Endothelial cell of umbilical vein (primary cell): ENCODE measurements at regions not wholly inside any gene's neighbourhood (a gene's known extent, or its start where the extent isn't known, plus 50 kb on each side); places are given as distances from the start of the nearest gene placed in this dataset.

Experiments
- BruUV-seq: library from RNA; stranded (reverse); fragments of 400-500 nt; replicated peaks from 2 replicates; lab custom pipeline; 2021; lab: Mats Ljungman, UMichigan
- CTCF ChIA-PET: fragments of 300-600, 350-600 bp; sonication (Branson Sonifier 250); formaldehyde crosslinking; loops from one replicate; lab custom pipeline; 2021; ENCODE audit warnings: antibody characterized with exemption, inconsistent platforms; lab: Charles Lee
- POLR2A ChIA-PET: fragments of 300-600, 350-600 bp; sonication (Branson Sonifier 250); formaldehyde crosslinking; loops from one replicate; lab custom pipeline; 2021; ENCODE audit warnings: antibody characterized with exemption, inconsistent platforms; lab: Charles Lee
- DNase-seq: peaks from one replicate; pipeline ENCODE4 v3.0.0-alpha.2; 2011; ENCODE audit warnings: low read depth, low spot score
- FAIRE-seq: peaks from 2 replicates; lab custom pipeline; 2011; peaks lifted over from hg19 to GRCh38; lab: Jason Lieb, UNC
- H2AFZ ChIP-seq: 2 replicates; pipeline ENCODE4 v1.6.0; 2012; ENCODE audit warnings: low read depth, low read length, control low read depth, inconsistent platforms
- H3K27ac ChIP-seq: 2 replicates; pipeline ENCODE4 v1.5.1; 2011; ENCODE audit warnings: low read depth, mild to moderate bottlenecking, control low read depth, low read length, moderate library complexity; ENCODE audit not compliant: insufficient read depth
- H3K27me3 ChIP-seq, 2 experiments: 2 replicates each; pipeline versions ENCODE4 v1.6.0 to v1.6.1; 2011; ENCODE audit warnings: low read length in 2 of 2, mixed read lengths in 1 of 2; ENCODE audit not compliant: control insufficient read depth in 2 of 2, insufficient read depth in 2 of 2
- H3K36me3 ChIP-seq, 2 experiments: 2 replicates in 1 of 2; 3 replicates in 1 of 2; pipeline ENCODE4 v1.5.1; 2011; ENCODE audit warnings: low read length in 2 of 2, mild to moderate bottlenecking in 1 of 2, moderate library complexity in 1 of 2; ENCODE audit not compliant: control insufficient read depth in 2 of 2, insufficient read depth in 2 of 2; ENCODE audit errors: extremely low read depth in 1 of 2
- H3K4me1 ChIP-seq: 3 replicates; pipeline ENCODE4 v1.5.1; 2011; ENCODE audit warnings: mild to moderate bottlenecking, low read length; ENCODE audit not compliant: control insufficient read depth, insufficient read depth; ENCODE audit errors: extremely low read depth
- H3K4me2 ChIP-seq: 2 replicates; pipeline ENCODE4 v1.6.1; 2011; ENCODE audit warnings: low read length, control low read depth, mixed read lengths; ENCODE audit not compliant: insufficient read depth
- H3K4me3 ChIP-seq, 3 experiments: fragments of 200-600 bp in 1 of 3; sonication (generic), shearing (Covaris generic) in 1 of 3; replicated peaks in 1 of 3; 2 replicates each; pipeline ENCODE4 v1.5.1; 2011 to 2016; ENCODE audit warnings: control low read depth in 3 of 3, low read length in 3 of 3, mild to moderate bottlenecking in 2 of 3, inconsistent platforms in 1 of 3, low read depth in 1 of 3, moderate library complexity in 1 of 3; ENCODE audit not compliant: insufficient read depth in 1 of 3
- H3K79me2 ChIP-seq: 2 replicates; pipeline ENCODE4 v1.6.0; 2012; ENCODE audit warnings: low read length, inconsistent platforms; ENCODE audit not compliant: control insufficient read depth, insufficient read depth
- H3K9ac ChIP-seq: replicated peaks from 2 replicates; pipeline ENCODE3; 2011; ENCODE audit warnings: low read length, control low read depth; ENCODE audit not compliant: insufficient read depth; ENCODE audit errors: extremely low read depth
- H3K9me1 ChIP-seq: replicated peaks from 3 replicates; pipeline ENCODE4 v1.6.0; 2011; ENCODE audit warnings: mild to moderate bottlenecking, low read length; ENCODE audit not compliant: control insufficient read depth, insufficient read depth; ENCODE audit errors: extremely low read depth
- H3K9me3 ChIP-seq: replicated peaks from 2 replicates; pipeline ENCODE4 v1.5.1; 2012; ENCODE audit warnings: low read length, inconsistent platforms; ENCODE audit not compliant: control insufficient read depth, insufficient read depth
- H4K20me1 ChIP-seq: replicated peaks from 2 replicates; pipeline ENCODE3; 2011; ENCODE audit warnings: mild to moderate bottlenecking, low read length; ENCODE audit not compliant: control insufficient read depth, insufficient read depth; ENCODE audit errors: extremely low read depth
- CTCF ChIP-seq, 2 donors: IDR thresholded peaks; 1 replicate in 1 of 2; 2 replicates in 1 of 2; pipeline ENCODE4 v1.5.1; 2011; ENCODE audit warnings: low read length in 2 of 2, mild to moderate bottlenecking in 2 of 2, moderate library complexity in 2 of 2, control low read depth in 1 of 2, inconsistent platforms in 1 of 2, low read depth in 1 of 2; ENCODE audit not compliant: insufficient read depth in 1 of 2; ENCODE audit errors: extremely low read depth in 1 of 2
- EZH2 ChIP-seq: IDR thresholded peaks from 2 replicates; pipeline ENCODE4 v1.6.1; 2012; ENCODE audit warnings: borderline replicate concordance, low read depth, mild to moderate bottlenecking, moderate library complexity, low read length, inconsistent platforms; ENCODE audit not compliant: severe bottlenecking
- FOS ChIP-seq: IDR thresholded peaks from 2 replicates; pipeline ENCODE4 v1.6.1; 2011; ENCODE audit warnings: mild to moderate bottlenecking, low read length, moderate library complexity, borderline replicate concordance; ENCODE audit not compliant: insufficient read depth
- GATA2 ChIP-seq: IDR thresholded peaks from 2 replicates; pipeline ENCODE4 v1.7.0; 2011; ENCODE audit warnings: low read depth, mild to moderate bottlenecking, moderate library complexity, mixed read lengths, low read length; ENCODE audit not compliant: insufficient read length, insufficient read depth
- JUN ChIP-seq: IDR thresholded peaks from 2 replicates; pipeline ENCODE4 v1.6.1; 2011; ENCODE audit warnings: borderline replicate concordance, low read depth; ENCODE audit not compliant: insufficient read length, insufficient read depth
- MAX ChIP-seq: IDR thresholded peaks from 2 replicates; pipeline ENCODE4 v1.6.1; 2011; ENCODE audit not compliant: insufficient read depth, insufficient read length
- MYC ChIP-seq: IDR thresholded peaks from one replicate; pipeline ENCODE4 v1.6.1; 2011; ENCODE audit warnings: mild to moderate bottlenecking, low read depth, low read length
- POLR2A ChIP-seq: IDR thresholded peaks from 2 replicates; pipeline ENCODE4 v1.6.1; 2012; ENCODE audit warnings: low read depth, mild to moderate bottlenecking, control low read depth, low read length
- POLR2AphosphoS5 ChIP-seq: IDR thresholded peaks from 2 replicates; pipeline ENCODE4 v1.6.1; 2012; ENCODE audit warnings: low read depth, mild to moderate bottlenecking, control low read depth, low read length, moderate library complexity; ENCODE audit not compliant: insufficient read depth
- dilution Hi-C: fragments of 300-500 bp; cut with MboI; formaldehyde crosslinking; loops from one replicate; pipeline ENCODE4 v1.15.0; 2019; ENCODE audit warnings: low sequenced_read_pairs; ENCODE audit not compliant: extremely low pct_ligation_motif_present
- intact Hi-C: fragments of 100-400 bp; cut with micrococcal nuclease; formaldehyde crosslinking; loops from one replicate; pipeline ENCODE4 v1.10.0; 2022

GRCh38 chr13:86080340-86080995, 281.2 kb upstream of the SLITRK6 start:
- no peak for DNase-seq
- Histone ChIP-seq H2AFZ (no peak overlapping the region), H3K4me3 (no peak overlapping the region), H3K79me2 (no peaks in the 10 kb centered on the region), H4K20me1 (no peaks in the 10 kb centered on the region), H3K9me1 (no peaks in the 10 kb centered on the region), H3K36me3 (no peaks in the 10 kb centered on the region), H3K4me2 (no peak overlapping the region), H3K9ac (no peak overlapping the region), H3K9me3 (no peaks in the 10 kb centered on the region), H3K27ac (no peak overlapping the region), H3K4me1 (no peaks in the 10 kb centered on the region), H3K27me3 (no peaks in the 10 kb centered on the region)
- intact Hi-C loops = no loop called here
- dilution Hi-C loops = no loop called here
- no peak for FAIRE-seq
- TF ChIP-seq FOS (no peak), POLR2AphosphoS5 (no peak), EZH2 (no peak), POLR2A (no peak), MAX (no peak), MYC (no peak)
- ChIA-PET POLR2A (no interaction called here), CTCF (no interaction called here)
- no TSS peak for BruUV-seq

GRCh38 chr13:86066611-86067365, 267.6 kb upstream of the SLITRK6 start:
- H3K9me1 ChIP-seq = no peaks in the 10 kb centered on the region
- no peak overlapping the region for H2AFZ ChIP-seq
- no peaks in the 10 kb centered on the region for H3K4me1 ChIP-seq
- BruUV-seq = no TSS peak
- no peak overlapping the region for H3K9ac ChIP-seq
- no peaks in the 10 kb centered on the region for H3K36me3 ChIP-seq
- H3K9me3 ChIP-seq = no peaks in the 10 kb centered on the region
- H3K4me2 ChIP-seq = no peak overlapping the region
- ChIA-PET POLR2A (no interaction called here), CTCF (no interaction called here)
- H3K27ac ChIP-seq = no peak overlapping the region
- dilution Hi-C loops (no loop called here), intact Hi-C loops (no loop called here)
- DNase-seq (no peak), FAIRE-seq (no peak)
- H3K79me2 ChIP-seq = no peaks in the 10 kb centered on the region
- H4K20me1 ChIP-seq = no peaks in the 10 kb centered on the region
- TF ChIP-seq MAX (no peak), JUN (no peak), POLR2A (no peak), FOS (no peak), EZH2 (no peak), GATA2 (no peak), CTCF (IDR thresholded peaks at IDR 0.05; ENCODE audit: extremely low read depth in 1 of 2, insufficient read depth in 1 of 2, low read depth in 1 of 2, low read length in 2 of 2) (no peak), POLR2AphosphoS5 (no peak), MYC (no peak)
- no peak overlapping the region for H3K4me3 ChIP-seq
- H3K27me3 ChIP-seq = no peaks in the 10 kb centered on the region
